GM18867 (cell line): ENCODE measurements at regions not wholly inside any gene's neighbourhood (a gene's known extent, or its start where the extent isn't known, plus 50 kb on each side); places are given as distances from the start of the nearest gene placed in this dataset.

Source experiments
- ATAC-seq: cut with Tn5 transposase; IDR thresholded peaks from one replicate; pipeline ENCODE4 v1.9.1; 2021; ENCODE audit warnings: mild to moderate bottlenecking, moderate library complexity; ENCODE audit not compliant: unreplicated experiment

- no peak for ATAC-seq
Measured at GRCh38 chr10:43891241-43891640, 242.6 kb upstream of the ZNF32 start.

- ATAC-seq = no peak
Measured at GRCh38 chr10:43890124-43890523, 241.4 kb upstream of the ZNF32 start.

- no peak for ATAC-seq
Measured at GRCh38 chr10:43888586-43888985, 239.9 kb upstream of the ZNF32 start.

GRCh38 chr10:43885842-43886241, 237.2 kb upstream of the ZNF32 start:
- ATAC-seq = no peak

GRCh38 chr10:43885252-43885651, 236.6 kb upstream of the ZNF32 start:
- no peak for ATAC-seq

- ATAC-seq = no peak
Measured at GRCh38 chr10:43884501-43885105, 235.9 kb upstream of the ZNF32 start.

GRCh38 chr10:43882711-43883110, 234.0 kb upstream of the ZNF32 start:
- no peak for ATAC-seq

- no peak for ATAC-seq
Measured at GRCh38 chr10:43881657-43882056, 233.0 kb upstream of the ZNF32 start.

- no peak for ATAC-seq
Measured at GRCh38 chr10:43880160-43880559, 231.5 kb upstream of the ZNF32 start.

- ATAC-seq = no peak
Measured at GRCh38 chr10:43879742-43880141, 231.1 kb upstream of the ZNF32 start.

GRCh38 chr10:43879162-43879561, 230.5 kb upstream of the ZNF32 start:
- ATAC-seq = no peak

- ATAC-seq = no peak
Measured at GRCh38 chr10:43878386-43878785, 229.7 kb upstream of the ZNF32 start.

- ATAC-seq = no peak
Measured at GRCh38 chr10:43876976-43877375, 228.3 kb upstream of the ZNF32 start.

GRCh38 chr10:43874984-43875383, 226.3 kb upstream of the ZNF32 start:
- ATAC-seq = no peak

GRCh38 chr10:43873717-43874116, 225.0 kb upstream of the ZNF32 start:
- ATAC-seq = no peak

GRCh38 chr10:43872644-43873043, 224.0 kb upstream of the ZNF32 start:
- ATAC-seq = no peak

- ATAC-seq = no peak
Measured at GRCh38 chr10:43871545-43871944, 222.9 kb upstream of the ZNF32 start.

- ATAC-seq = no peak
Measured at GRCh38 chr10:43870968-43871439, 222.3 kb upstream of the ZNF32 start.

- no peak for ATAC-seq
Measured at GRCh38 chr10:43869669-43870322, 221.1 kb upstream of the ZNF32 start.

GRCh38 chr10:43868952-43869351, 220.3 kb upstream of the ZNF32 start:
- ATAC-seq = no peak

GRCh38 chr10:43867667-43868565, 219.2 kb upstream of the ZNF32 start:
- no peak for ATAC-seq

- ATAC-seq = no peak
Measured at GRCh38 chr10:43867113-43867512, 218.4 kb upstream of the ZNF32 start.
